A549 (cell line): ENCODE measurements at regions not wholly inside any gene's neighbourhood (a gene's known extent, or its start where the extent isn't known, plus 50 kb on each side); places are given as distances from the start of the nearest gene placed in this dataset.

Experiments
- EP300 ChIP-seq, 2 experiments: fragments of >200 bp; sonication (Bioruptor Twin); formaldehyde crosslinking; IDR thresholded peaks; 2 replicates in 1 of 2; 3 replicates in 1 of 2; pipeline ENCODE4 v1.6.1; 2016 to 2017
- FOSL2 ChIP-seq, 2 experiments: fragments of 450-650 bp in 1 of 2; fragments of >200 bp in 1 of 2; sonication (Bioruptor Twin) in 1 of 2; formaldehyde crosslinking; IDR thresholded peaks; 2 replicates each; pipeline versions ENCODE4 v1.5.0 to v1.6.1; 2016 to 2020; ENCODE audit warnings: mild to moderate bottlenecking in 1 of 2, moderate library complexity in 1 of 2
- POLR2A ChIP-seq: IDR thresholded peaks from 2 replicates; pipeline ENCODE4 v1.6.1; 2012; ENCODE audit warnings: mild to moderate bottlenecking, low read length
- TF ChIP-seq, protein P1 (sequence below): fragments of >200 bp; sonication (Bioruptor Twin); formaldehyde crosslinking; IDR thresholded peaks from 3 replicates; pipeline ENCODE4 v1.5.1; 2016

DNA sequence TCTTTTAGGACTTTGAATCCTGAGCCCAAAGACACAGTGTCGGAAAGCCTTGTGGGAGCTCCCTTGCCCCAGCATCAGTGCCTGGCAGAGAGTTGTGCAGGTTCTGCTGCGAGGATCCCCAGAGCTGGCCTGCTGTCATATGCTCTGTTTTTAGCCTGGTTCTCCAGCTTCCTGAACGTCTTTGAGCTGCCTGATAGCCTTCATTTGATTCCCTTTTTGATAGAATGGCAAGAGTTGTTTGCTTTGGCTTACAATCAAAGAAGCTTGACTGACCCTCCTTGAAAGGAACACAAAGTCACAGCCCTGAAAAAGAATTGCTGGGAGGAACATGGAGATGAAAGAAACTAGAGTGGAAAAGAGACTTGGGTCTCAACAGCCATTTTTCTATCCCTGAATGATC, 95.4 kb downstream of the C1QL2 start:
- TF ChIP-seq FOSL2 (IDR thresholded peaks at IDR 0.05): no peak
- TF ChIP-seq FOSL2 (CRISPR knock-in tag; IDR thresholded peaks at IDR 0.05): no peak
- no peak for TF ChIP-seq POLR2A
- no peak for TF ChIP-seq EP300 (IDR thresholded peaks at IDR 0.05)
- TF ChIP-seq, protein P1, sequence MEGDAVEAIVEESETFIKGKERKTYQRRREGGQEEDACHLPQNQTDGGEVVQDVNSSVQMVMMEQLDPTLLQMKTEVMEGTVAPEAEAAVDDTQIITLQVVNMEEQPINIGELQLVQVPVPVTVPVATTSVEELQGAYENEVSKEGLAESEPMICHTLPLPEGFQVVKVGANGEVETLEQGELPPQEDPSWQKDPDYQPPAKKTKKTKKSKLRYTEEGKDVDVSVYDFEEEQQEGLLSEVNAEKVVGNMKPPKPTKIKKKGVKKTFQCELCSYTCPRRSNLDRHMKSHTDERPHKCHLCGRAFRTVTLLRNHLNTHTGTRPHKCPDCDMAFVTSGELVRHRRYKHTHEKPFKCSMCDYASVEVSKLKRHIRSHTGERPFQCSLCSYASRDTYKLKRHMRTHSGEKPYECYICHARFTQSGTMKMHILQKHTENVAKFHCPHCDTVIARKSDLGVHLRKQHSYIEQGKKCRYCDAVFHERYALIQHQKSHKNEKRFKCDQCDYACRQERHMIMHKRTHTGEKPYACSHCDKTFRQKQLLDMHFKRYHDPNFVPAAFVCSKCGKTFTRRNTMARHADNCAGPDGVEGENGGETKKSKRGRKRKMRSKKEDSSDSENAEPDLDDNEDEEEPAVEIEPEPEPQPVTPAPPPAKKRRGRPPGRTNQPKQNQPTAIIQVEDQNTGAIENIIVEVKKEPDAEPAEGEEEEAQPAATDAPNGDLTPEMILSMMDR: no peak
